HG02852 (cell line): ENCODE measurements at regions not wholly inside any gene's neighbourhood (a gene's known extent, or its start where the extent isn't known, plus 50 kb on each side); places are given as distances from the start of the nearest gene placed in this dataset.
"Not testable (repeated sequence)": the region's sequence is repeated elsewhere in the genome, so short reads cannot be mapped to it uniquely, and the experiment has no call there.

Source experiments
- ATAC-seq: cut with Tn5 transposase; IDR thresholded peaks from one replicate; pipeline ENCODE4 v1.9.1; 2021; ENCODE audit warnings: mild to moderate bottlenecking, moderate library complexity; ENCODE audit not compliant: unreplicated experiment

DNA sequence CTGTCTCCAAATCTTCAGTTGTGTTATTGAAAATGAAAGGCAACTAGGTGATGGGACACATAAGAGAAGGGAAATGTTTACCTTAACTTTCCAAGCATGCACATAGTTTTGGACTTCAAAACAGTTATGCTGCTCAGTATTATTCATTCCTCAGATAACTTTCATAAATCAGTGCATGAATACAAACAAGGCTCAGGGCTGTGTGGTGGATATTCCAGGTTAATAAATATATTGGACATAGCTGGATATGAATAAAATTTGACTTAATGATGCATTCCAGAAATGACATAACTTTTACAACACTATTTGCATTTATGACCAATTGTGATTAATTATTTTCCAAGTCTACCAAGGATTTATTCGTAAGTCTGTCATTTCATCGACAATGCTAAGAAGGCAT, 301.2 kb upstream of the ZNF804A start:
- no peak for ATAC-seq

DNA sequence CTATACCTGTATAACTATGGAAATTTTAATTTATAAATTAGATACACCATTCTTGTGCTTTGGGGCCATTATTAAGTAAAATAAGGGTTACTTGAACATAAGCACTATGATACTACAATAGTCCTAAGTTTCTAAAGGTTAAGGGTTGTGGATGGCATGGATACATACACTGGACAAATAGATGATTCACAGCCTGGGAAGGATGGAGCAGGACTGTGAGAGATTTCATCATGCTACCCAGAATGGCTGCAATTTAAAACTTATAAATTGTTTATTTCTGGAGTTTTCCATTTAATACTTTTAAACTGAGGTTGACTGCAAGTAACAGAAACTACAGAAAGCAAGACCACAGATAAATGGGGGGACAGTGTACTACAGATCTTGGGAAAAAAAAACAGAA, 295.8 kb upstream of the ZNF804A start:
- no peak for ATAC-seq

DNA sequence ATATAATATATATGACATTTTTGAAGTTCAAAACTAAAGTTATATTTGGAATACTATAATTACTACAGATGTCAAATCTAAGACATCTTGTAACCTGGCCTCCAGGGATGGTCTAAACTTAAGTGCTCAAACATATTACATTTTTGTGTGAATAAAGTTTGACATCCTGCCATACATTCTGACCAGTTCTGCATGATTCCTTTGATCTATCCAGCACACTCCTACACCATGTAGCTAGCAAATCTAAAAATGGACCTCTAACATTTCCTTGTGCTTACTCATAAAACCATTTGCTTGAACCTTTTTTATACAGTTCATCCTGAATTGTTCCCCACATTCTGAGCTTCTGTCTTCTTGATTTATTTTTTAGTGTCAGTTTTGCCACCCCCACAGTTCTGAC, 294.3 kb upstream of the ZNF804A start:
- no peak for ATAC-seq

DNA sequence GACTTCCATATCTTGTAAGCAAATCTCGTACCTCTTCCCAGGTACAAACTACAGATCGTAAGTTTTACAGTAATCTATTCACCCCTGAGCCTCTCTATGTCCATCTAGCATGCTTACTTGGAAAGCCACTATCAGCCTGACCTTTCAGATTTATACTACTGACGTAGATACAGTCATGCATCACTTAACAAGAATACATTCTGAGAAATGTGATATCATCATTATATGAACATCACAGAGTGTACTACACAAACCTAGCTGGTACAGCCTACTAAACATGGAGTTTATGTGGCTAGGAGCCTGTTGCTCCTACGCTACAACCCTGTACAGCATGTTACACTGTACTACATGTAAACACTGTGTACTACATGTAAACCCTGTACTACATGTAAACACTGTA, 293.2 kb upstream of the ZNF804A start:
- no peak for ATAC-seq

DNA sequence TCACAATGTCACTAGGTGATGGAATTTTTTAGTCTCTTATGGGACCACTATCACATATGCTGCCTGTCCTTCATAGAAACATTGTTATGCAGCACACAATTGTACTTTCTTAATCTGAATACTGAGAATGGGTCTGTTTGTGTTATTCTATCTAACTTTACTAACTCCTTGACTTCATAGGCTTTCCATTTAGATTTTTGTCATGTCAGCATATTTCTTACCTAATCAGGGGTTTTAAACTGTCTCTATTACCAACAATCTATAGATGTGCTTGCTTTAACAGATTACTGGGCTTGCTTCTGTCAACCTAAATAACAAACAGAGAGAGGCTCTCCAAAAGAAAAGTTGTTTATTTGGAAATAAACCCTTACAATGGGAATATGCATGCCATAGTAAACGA, 289.6 kb upstream of the ZNF804A start:
- ATAC-seq = no peak

DNA sequence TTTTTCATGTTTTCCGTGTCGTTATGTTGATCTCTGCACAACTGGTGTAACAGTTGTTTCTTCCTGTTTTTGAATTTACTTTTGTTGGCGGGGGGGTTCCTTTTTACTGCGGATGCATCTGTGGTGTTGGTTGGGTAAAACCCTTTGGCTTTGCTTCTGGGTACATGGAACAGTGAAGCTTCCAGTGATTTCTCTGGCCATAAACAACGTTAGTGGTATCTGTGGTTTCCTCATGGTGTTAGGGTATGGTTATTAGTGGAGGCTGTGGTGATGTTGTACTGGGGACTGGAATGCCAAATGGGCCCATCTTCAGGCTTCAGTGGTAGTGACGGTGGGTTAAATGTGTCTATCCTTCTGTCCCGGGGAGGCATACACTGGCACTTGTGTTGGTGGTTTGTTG, 285.4 kb upstream of the ZNF804A start:
- no peak for ATAC-seq

DNA sequence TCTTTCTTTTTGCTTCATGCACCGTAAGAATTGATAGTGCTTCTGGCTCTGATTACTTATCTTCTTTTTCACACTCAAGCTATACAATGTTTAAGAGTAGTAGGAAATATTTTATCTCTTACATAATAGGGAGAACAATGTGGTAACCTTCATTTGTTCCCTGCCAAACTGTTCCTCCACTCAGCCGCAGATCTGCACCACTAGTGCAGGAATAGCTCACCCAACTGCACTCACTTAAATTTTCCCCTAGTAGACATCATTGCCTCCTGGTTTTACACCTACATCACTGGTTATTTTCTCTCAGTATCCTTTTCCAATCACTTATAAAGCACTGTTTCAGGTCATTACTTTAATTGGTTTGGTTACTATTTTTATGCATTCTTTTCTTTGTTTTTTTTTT, 283.5 kb upstream of the ZNF804A start:
- ATAC-seq = no peak

DNA sequence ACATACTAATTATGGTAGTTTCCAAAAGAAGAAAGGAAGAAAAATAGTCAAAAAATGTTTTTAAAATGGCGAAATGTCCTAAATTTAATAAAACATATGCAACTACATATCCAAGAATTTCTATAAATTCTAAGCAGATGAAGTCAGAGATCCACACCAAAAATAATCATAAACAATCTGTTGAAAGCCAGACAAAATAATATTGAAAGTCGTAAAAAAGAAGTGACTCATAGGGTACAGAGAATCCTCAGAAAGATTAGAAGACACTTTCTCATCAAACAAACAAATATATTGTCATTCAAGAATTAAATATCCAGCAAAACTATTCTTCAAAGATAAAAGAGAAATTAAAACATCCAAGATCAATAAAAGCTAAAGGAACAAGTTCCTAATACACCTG, 281.4 kb upstream of the ZNF804A start:
- ATAC-seq = no peak

DNA sequence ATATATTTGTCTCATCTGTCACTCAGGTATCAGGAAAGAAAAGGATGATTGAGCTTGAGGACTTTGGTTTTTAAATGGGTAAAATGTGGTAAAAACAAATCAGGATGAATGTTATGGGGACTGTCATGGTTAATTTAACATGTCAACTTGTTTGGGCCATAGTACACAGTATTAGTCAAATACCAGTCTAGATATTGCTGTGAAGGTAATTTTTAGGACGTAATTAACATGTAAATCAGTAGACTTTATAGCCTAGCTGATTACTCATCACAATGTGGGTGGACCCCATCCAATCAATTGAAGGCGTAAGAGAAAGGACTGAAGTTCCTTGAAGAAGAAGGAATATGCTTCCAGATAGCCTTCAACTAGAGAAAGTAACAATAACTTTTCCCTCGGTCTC, 275.7 kb upstream of the ZNF804A start:
- no peak for ATAC-seq

DNA sequence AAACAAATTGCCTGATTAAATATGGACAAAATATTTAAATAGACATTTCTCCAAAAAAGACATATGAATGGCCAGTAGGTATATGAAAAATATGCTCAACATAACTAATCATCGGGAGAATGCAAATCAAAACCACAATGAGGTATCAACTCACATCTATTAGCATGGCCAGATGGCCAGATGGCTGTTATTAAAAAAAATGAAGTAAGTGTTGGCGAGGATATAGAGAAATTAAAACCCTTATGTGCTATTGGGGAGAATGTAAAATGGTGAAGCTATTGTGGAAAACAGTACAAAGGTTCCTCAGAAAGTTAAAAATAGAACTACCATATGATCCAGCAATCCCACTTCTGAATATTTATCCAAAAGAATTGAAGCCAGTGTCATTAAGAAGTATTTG, 272.3 kb upstream of the ZNF804A start:
- no peak for ATAC-seq

DNA sequence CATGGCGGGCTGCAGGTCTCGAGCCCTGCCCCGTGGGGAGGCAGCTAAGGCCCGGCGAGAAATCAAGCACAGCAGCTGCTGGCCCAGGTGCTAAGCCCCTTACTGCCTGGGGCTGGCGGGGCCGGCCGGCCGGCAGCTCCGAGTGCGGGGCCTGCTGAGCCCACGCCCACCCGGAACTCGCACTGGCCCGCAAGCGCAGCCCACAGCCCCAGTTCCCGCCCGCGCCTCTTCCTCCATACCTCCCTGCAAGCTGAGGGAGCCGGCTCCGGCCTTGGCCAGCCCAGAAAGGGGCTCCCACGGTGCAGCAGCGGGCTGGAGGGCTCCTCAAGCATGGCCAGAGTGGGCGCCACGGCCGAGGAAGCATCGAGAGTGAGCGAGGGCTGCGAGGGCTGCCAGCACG, 270.5 kb upstream of the ZNF804A start:
- ATAC-seq = not testable (repeated sequence)

DNA sequence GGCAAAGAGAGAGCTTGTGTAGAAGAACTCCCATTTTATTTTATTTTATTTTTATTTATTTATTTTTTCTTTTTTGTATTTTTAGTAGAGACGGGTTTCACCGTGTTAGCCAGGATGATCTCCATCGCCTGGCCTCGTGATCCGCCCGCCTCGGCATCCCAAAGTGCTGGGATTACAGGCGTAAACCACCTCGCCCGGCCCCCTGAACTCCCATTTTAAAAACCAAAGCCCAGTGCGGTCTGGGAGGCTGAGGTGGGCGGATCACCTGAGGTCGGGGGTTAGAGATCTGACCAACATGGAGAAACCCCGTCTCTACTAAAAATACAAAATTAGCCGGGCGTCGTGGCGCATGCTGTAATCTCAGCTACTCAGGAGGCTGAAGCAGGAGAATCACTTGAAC, 267.8 kb upstream of the ZNF804A start:
- not testable (repeated sequence) for ATAC-seq

DNA sequence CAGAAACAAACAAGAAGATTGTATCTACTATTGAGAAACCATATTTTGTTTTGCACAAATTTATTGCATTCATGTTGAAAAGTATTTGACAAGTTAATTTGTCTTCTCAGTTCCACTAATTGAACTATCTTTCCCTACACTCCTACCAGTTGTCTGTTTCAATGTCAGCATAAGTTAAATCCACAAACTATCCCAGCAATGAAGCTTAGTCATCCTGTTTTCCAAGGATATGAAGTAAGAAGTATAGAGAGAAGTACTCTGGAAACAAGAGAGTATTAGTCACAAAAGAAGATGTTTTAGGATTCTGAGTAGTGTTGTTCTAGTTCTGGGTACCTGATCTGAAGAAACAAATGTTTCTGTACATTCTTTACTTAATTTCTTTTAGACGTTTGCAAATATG, 261.6 kb upstream of the ZNF804A start:
- ATAC-seq = no peak

DNA sequence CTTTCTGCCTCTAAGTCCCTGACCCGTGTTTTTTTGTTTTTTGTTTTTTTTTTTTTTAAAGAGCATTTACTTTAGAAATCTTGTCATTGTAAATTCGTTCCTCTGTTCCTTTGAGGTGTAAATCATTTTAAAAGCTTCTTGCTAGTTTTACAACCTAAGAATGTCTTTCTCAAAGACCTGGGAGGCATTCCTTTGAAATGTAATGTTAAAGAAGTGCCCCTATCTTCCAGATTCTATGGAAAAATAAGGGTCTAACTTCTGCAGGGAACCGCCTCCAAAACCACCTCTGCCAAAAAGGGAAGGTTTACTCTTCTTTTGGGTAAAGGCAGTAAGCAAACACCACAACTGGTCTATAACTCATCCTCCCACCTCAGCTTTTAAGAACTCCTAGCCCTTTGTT, 259.6 kb upstream of the ZNF804A start:
- ATAC-seq = no peak

DNA sequence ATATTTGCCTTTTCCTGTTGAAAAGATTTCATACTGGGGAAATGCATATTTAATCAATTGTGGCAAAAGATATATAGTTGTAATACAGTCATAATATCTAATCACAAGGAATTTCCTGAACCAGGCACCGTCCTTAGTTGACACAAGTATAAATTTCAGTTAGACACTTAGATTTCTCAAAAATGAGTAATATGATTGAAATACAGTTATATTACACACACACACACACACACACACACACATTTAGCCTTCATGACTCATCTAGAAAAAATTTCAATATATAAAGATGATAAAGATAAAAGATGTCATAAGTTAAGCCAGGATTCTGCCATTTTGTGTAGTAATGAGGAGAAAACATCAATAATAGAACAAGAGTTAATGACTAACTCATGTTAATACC, 258.4 kb upstream of the ZNF804A start:
- no peak for ATAC-seq

DNA sequence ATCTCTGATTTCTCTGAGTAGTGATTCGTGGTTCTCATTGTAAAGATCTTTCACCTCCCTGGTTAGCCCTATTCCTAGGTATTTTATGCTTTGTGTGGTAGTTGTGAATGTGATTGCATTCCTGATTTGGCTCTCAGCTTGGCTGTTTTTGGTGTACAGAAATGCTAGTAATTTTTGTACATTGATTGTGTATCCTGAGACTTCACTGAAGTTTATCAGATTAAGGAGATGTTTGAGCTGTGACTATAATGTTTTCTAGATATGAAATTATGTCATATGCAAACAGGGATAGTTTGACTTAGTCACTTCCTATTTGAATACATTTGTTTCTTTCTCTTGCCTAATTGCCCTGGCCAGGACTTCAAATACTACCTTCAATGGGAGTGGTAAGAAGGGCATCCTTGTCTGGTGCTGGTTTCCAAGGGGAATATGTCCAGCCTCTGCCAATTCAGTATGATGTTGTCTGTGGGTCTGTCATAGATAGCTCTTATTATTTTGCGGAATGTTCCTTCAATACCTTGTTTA, 251.9 kb upstream of the ZNF804A start:
- no peak for ATAC-seq

DNA sequence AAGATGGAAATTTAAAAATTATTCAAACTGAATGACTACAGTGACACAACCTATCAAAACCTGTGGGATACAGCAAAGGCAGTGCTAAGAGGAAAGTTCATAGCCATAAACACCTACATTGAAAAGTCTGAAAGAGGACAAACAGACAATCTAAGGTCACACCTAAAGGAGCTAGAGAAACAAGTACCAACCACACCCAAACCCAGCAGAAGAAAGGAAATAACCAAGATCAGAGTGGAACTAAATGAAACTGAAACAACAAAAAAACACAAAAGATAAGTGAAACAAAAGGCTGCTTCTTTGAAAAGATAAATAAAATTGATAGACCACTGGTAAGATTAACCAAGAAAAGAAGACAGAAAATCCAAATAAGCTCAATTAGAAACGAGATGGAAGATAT, 247.2 kb upstream of the ZNF804A start:
- no peak for ATAC-seq

DNA sequence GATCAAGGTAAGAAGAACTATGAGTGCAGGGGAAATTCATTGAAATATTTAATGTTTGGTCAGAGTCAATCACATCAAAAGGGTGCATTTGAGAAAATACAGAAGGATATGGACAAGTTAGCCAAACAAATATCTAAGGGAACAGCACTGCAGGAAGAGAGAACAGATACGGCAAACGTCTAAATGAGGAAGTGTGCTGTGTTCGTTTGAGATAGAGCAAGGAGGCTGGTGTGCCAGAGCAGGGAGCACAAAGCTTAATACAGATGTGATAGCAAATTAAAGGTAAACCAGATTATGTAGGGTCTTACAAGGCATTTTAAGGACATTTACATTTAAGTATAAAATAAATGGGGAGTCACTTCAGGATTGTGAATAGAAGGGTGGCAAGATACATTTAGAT, 241.3 kb upstream of the ZNF804A start:
- ATAC-seq = no peak

DNA sequence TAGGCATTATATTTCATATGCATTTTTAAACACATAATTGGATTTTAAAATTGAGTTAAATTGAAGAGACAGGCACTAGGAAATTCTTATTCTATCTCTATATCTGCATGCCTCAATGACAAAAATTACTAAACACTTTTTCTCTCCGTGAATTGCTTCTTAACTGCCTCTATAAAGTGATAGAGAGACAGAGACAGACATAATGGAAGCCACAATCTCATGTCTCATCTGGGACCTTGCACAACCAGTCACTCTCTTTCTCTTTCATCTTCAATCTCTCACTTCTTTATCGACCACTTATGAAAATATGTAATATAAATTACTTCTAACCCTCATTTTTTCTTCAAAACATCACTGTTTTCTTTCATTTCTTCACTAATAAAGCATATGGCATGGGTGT, 238.9 kb upstream of the ZNF804A start:
- ATAC-seq = no peak

DNA sequence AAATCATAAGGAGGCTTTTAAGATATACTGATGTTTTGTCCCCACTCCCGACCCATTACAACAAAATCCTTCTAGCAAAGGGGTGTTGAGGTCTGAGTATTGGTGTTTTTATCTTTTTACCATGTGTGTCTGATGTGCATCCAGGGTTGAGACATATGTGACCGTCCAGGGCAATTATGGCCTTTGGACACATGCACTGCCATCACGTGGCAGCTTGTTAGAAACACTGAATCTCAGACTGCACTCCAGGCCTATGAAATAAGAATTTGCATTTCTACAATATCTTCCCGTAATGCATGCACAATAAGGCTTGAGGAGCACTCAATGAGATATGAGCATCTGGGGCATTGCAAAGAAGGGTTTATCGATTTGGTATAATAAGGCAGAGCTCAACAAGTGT, 235.1 kb upstream of the ZNF804A start:
- no peak for ATAC-seq

DNA sequence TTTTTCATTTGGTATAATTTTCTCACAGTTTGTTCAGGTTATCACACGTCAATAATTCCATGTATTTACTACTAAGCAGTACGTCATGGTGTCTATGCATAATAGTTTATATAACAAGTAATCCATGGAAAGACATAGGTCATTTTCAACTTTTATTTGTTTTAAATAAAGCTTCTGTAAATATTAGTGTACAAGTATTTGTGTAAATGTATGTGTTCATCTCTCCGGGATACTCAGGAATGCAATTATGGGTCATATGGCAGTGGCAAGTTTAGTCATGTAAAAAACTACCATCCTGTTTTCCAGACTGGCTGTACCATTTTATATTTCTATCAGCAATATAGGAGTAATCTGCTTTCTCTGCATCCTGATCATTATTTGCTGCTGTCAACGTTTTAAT, 231.1 kb upstream of the ZNF804A start:
- no peak for ATAC-seq

DNA sequence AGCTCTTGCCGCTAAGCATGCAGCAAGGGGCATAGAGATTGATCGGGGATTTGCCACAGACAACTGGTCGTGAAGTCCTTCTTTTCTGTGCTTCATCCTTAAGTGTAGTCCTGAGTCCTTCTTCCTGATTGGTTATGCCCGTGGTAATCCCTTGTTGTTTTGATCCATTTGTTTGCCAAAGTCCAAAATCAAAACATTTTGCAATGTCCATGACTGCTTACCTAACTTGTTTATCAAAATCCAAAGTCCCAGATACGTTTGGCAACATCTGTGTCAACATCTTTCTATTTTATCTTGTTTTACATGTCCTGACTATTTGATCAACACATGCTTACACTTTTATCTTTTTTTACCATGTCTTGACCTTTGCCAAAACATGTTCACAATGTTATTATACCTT, 229.0 kb upstream of the ZNF804A start:
- no peak for ATAC-seq

DNA sequence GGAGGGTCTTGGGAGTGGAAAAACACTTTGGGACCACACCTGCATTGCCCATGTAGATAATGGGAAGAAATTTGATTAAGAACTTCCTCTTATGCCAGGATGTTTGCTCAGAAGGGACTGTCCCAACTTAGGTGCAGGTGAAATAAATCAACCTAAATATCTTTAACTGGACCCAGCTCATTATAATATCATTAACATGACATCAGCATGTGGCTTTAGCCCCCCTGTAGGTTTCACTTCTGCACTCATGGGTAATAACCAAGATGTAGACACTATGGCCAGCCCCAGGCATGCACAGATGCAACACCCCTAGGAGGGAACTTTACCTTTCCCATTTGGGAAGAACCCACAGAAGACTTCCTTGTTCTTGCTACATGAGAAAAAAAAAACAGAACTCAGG, 227.4 kb upstream of the ZNF804A start:
- no peak for ATAC-seq

DNA sequence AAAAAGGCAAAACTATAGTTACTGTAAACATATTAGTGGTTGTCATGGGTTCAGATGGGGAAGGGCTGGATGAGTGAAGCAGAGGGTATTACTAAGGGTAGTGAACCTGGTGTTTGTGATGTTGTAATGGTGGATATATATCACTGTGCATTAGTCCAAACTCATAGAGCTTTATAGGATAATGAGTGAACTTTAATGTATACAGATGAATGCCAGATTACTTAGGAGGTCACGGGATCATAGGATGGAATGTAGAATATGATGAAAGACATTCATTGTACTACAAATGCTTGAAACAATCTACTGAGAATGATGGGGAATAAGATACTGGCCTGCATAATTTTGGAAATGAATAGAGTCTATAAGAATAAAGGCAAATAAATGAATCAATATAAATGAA, 226.7 kb upstream of the ZNF804A start:
- ATAC-seq = no peak
